ENCODE measurements at regions not wholly inside any gene's neighbourhood (a gene's known extent, or its start where the extent isn't known, plus 50 kb on each side); places are given as distances from the start of the nearest gene placed in this dataset.

- H3K4me1 Mint-ChIP-seq (ENCODE audit: low read depth, unreplicated experiment) = no peaks in the 10 kb centered on the region
- H3K27me3 Mint-ChIP-seq (ENCODE audit: unreplicated experiment) = no peaks in the 10 kb centered on the region
- no peak for DNase-seq
- H3K4me3 Mint-ChIP-seq (ENCODE audit: unreplicated experiment) = no peak overlapping the region
- H3K27ac Mint-ChIP-seq (ENCODE audit: unreplicated experiment) = no peak overlapping the region
- no peaks in the 10 kb centered on the region for H3K9me3 Mint-ChIP-seq (ENCODE audit: unreplicated experiment)
- no peaks in the 10 kb centered on the region for H3K36me3 Mint-ChIP-seq (ENCODE audit: unreplicated experiment)
- TF ChIP-seq CTCF (IDR thresholded peaks at IDR 0.05; ENCODE audit: partially characterized antibody, unreplicated experiment) = no peak
Observed at GRCh38 chr1:73604211-73604610, 593.8 kb downstream of the LRRIQ3 start.

- Mint-ChIP-seq H3K4me3 (ENCODE audit: unreplicated experiment) (no peak overlapping the region), H3K4me1 (ENCODE audit: low read depth, unreplicated experiment) (no peaks in the 10 kb centered on the region), H3K27me3 (ENCODE audit: unreplicated experiment) (no peaks in the 10 kb centered on the region), H3K27ac (ENCODE audit: unreplicated experiment) (no peak overlapping the region), H3K9me3 (ENCODE audit: unreplicated experiment) (no peaks in the 10 kb centered on the region), H3K36me3 (ENCODE audit: unreplicated experiment) (no peaks in the 10 kb centered on the region)
- TF ChIP-seq CTCF (IDR thresholded peaks at IDR 0.05; ENCODE audit: partially characterized antibody, unreplicated experiment) = no peak
- no peak for DNase-seq
Observed at GRCh38 chr1:73593804-73594203, 604.2 kb downstream of the LRRIQ3 start.

- H3K9me3 Mint-ChIP-seq (ENCODE audit: unreplicated experiment) = no peaks in the 10 kb centered on the region
- no peak for TF ChIP-seq CTCF (IDR thresholded peaks at IDR 0.05; ENCODE audit: partially characterized antibody, unreplicated experiment)
- no peak overlapping the region for H3K4me3 Mint-ChIP-seq (ENCODE audit: unreplicated experiment)
- no peak overlapping the region for H3K27ac Mint-ChIP-seq (ENCODE audit: unreplicated experiment)
- no peaks in the 10 kb centered on the region for H3K4me1 Mint-ChIP-seq (ENCODE audit: low read depth, unreplicated experiment)
- H3K36me3 Mint-ChIP-seq (ENCODE audit: unreplicated experiment) = no peaks in the 10 kb centered on the region
- DNase-seq = no peak
- H3K27me3 Mint-ChIP-seq (ENCODE audit: unreplicated experiment) = peaks cover 2% of the 10 kb centered on the region
Observed at GRCh38 chr1:73593364-73593763, 604.6 kb downstream of the LRRIQ3 start.

DNA sequence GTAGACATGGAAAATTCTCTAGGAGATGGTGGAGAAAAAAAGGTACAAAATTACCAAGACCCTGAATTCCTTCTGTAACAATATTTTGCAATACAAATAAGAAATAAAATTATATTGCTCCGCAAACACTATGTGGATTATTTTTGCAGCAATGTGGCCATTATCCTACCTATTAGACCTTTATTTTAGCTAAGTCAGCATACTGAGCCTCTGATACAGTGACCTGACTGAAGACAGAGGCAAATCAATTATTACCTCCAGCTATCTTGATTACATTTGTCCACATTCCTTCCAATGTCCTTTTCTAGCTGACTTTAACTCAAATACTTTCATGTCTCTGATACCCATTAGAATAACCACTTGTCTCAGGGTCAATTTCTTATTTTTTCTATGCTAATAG is 610.9 kb downstream of the LRRIQ3 start:
- H3K36me3 Mint-ChIP-seq (ENCODE audit: unreplicated experiment) = no peaks in the 10 kb centered on the region
- TF ChIP-seq CTCF (IDR thresholded peaks at IDR 0.05; ENCODE audit: partially characterized antibody, unreplicated experiment) = no peak
- no peak overlapping the region for H3K27ac Mint-ChIP-seq (ENCODE audit: unreplicated experiment)
- H3K4me1 Mint-ChIP-seq (ENCODE audit: low read depth, unreplicated experiment) = no peaks in the 10 kb centered on the region
- no peak overlapping the region for H3K4me3 Mint-ChIP-seq (ENCODE audit: unreplicated experiment)
- peaks cover 2% of the 10 kb centered on the region for H3K27me3 Mint-ChIP-seq (ENCODE audit: unreplicated experiment)
- DNase-seq = no peak
- no peaks in the 10 kb centered on the region for H3K9me3 Mint-ChIP-seq (ENCODE audit: unreplicated experiment)

DNA sequence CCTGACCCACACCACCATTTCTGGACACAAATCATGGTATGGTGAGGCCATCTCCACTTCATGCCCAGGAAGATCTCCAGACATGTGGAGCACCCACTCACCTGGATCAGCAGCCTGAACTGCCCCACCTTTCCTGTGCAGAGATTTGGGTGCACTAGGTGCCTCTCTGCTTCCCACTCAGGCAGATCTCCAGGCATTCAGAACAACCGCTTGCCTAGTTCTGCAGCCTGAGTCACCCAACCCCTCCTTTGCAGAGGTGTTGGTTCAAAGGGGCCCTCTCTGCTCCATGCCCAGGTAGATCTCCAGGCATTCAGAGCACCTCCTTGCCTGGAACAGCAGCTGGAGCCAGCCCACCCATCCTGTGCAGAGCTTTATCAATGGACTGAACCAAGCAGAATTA is 620.8 kb downstream of the LRRIQ3 start:
- Mint-ChIP-seq H3K4me1 (ENCODE audit: low read depth, unreplicated experiment) (no peaks in the 10 kb centered on the region), H3K27ac (ENCODE audit: unreplicated experiment) (no peak overlapping the region), H3K27me3 (ENCODE audit: unreplicated experiment) (no peaks in the 10 kb centered on the region), H3K36me3 (ENCODE audit: unreplicated experiment) (no peaks in the 10 kb centered on the region), H3K9me3 (ENCODE audit: unreplicated experiment) (no peaks in the 10 kb centered on the region), H3K4me3 (ENCODE audit: unreplicated experiment) (no peak overlapping the region)
- TF ChIP-seq CTCF (IDR thresholded peaks at IDR 0.05; ENCODE audit: partially characterized antibody, unreplicated experiment) = no peak
- DNase-seq = no peak

Measured in glutamatergic neuron (in vitro differentiated cells).